ENCODE measurements at regions not wholly inside any gene's neighbourhood (a gene's known extent, or its start where the extent isn't known, plus 50 kb on each side); places are given as distances from the start of the nearest gene placed in this dataset.

DNA sequence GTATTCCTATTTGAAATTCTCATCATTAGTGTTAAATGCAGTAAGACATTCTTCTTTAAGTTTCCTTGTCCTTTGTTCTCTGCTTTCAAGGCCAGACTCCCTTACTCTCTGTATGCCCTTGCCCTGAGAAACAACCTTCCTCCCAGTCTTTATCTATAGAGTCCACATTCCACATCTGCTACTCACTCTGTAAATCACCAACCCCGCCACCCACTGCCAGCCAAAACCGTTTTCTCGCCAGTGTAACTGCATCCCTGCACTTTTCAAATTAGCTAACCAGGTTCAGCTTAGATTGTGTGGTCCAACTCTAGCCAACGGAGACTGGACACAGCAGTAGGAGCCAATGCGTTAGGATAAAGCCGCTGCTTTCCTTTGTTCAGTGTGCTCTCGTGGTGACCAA, 402.4 kb upstream of the PDZRN3 start:
- DNase-seq (ENCODE audit: low spot score) = no peak
- TF ChIP-seq POLR2A (IDR thresholded peaks at IDR 0.05) (no peak), POLR2AphosphoS5 (IDR thresholded peaks at IDR 0.05) (no peak)
- TF ChIP-seq, protein P1, sequence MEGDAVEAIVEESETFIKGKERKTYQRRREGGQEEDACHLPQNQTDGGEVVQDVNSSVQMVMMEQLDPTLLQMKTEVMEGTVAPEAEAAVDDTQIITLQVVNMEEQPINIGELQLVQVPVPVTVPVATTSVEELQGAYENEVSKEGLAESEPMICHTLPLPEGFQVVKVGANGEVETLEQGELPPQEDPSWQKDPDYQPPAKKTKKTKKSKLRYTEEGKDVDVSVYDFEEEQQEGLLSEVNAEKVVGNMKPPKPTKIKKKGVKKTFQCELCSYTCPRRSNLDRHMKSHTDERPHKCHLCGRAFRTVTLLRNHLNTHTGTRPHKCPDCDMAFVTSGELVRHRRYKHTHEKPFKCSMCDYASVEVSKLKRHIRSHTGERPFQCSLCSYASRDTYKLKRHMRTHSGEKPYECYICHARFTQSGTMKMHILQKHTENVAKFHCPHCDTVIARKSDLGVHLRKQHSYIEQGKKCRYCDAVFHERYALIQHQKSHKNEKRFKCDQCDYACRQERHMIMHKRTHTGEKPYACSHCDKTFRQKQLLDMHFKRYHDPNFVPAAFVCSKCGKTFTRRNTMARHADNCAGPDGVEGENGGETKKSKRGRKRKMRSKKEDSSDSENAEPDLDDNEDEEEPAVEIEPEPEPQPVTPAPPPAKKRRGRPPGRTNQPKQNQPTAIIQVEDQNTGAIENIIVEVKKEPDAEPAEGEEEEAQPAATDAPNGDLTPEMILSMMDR (IDR thresholded peaks at IDR 0.05) = no peak
- H3K27me3 ChIP-seq (replicated peaks; ENCODE audit: insufficient read depth) = no peaks in the 10 kb centered on the region
- 87% methylated on average over 7 of the region's 7 CpGs for WGBS
- H3K27ac ChIP-seq = no peak overlapping the region
- H3K4me1 ChIP-seq (replicated peaks) = no peaks in the 10 kb centered on the region
- H3K9me3 ChIP-seq = no peaks in the 10 kb centered on the region
- no peaks in the 10 kb centered on the region for H3K36me3 ChIP-seq
- no peak overlapping the region for H3K4me3 ChIP-seq
- intact Hi-C loops (cut with DNase I) = no loop called here

DNA sequence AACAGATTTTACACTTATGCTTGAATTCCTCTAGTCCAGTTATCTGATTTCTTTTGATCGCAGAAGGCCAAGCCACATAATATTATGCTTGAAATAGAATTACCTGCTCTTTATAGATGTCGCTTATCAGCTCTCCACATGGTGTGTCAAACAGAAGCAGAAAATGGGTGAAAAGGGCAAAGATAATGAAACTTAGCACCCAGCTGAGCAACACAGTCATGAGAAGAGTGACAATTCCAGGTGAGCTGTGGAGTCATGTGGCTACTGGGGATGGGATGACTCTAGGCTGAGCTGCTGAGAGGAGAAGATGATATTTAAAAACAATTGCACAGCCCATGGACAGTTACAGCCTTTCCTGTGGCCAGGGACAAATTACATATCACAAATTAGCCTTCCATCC, 398.7 kb upstream of the PDZRN3 start:
- no peaks in the 10 kb centered on the region for H3K36me3 ChIP-seq
- intact Hi-C loops (cut with DNase I) = no loop called here
- H3K27ac ChIP-seq = no peak overlapping the region
- H3K9me3 ChIP-seq = no peaks in the 10 kb centered on the region
- no peak overlapping the region for H3K4me3 ChIP-seq
- no peaks in the 10 kb centered on the region for H3K27me3 ChIP-seq (replicated peaks; ENCODE audit: insufficient read depth)
- TF ChIP-seq, protein P1 (IDR thresholded peaks at IDR 0.05) = no peak
- TF ChIP-seq POLR2AphosphoS5 (IDR thresholded peaks at IDR 0.05) = no peak
- no peak for TF ChIP-seq POLR2A (IDR thresholded peaks at IDR 0.05)
- no peak for DNase-seq (ENCODE audit: low spot score)
- no peaks in the 10 kb centered on the region for H3K4me1 ChIP-seq (replicated peaks)
- WGBS = 89% methylated on average over 2 of the region's 2 CpGs

DNA sequence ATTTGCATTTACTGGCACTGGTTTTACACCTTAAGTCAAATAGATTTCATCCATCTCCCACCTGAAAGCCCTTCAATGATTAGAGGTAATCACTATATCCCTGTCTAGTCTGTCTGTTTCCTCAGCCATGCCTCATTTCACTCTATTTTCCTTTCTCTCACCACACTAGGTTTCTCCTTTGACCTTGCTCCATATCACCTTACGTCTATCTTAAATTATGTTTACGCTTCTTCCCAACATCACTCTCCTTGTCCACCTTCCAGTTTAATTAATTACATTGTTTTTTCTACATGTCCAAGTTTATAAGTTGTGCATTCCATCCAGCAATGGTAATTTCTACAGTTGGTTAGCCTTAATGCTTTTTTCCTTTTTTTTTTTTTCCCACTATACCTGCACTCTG, 396.7 kb upstream of the PDZRN3 start:
- Histone ChIP-seq H3K4me1 (replicated peaks) (no peaks in the 10 kb centered on the region), H3K36me3 (no peaks in the 10 kb centered on the region), H3K9me3 (no peaks in the 10 kb centered on the region), H3K27ac (no peak overlapping the region), H3K27me3 (replicated peaks; ENCODE audit: insufficient read depth) (no peaks in the 10 kb centered on the region), H3K4me3 (no peak overlapping the region)
- 73% methylated on average over 2 of the region's 2 CpGs for WGBS
- intact Hi-C loops (cut with DNase I) = no loop called here
- DNase-seq (ENCODE audit: low spot score) = no peak
- TF ChIP-seq, protein P1 (IDR thresholded peaks at IDR 0.05) = no peak
- TF ChIP-seq POLR2A (IDR thresholded peaks at IDR 0.05) (no peak), POLR2AphosphoS5 (IDR thresholded peaks at IDR 0.05) (no peak)

DNA sequence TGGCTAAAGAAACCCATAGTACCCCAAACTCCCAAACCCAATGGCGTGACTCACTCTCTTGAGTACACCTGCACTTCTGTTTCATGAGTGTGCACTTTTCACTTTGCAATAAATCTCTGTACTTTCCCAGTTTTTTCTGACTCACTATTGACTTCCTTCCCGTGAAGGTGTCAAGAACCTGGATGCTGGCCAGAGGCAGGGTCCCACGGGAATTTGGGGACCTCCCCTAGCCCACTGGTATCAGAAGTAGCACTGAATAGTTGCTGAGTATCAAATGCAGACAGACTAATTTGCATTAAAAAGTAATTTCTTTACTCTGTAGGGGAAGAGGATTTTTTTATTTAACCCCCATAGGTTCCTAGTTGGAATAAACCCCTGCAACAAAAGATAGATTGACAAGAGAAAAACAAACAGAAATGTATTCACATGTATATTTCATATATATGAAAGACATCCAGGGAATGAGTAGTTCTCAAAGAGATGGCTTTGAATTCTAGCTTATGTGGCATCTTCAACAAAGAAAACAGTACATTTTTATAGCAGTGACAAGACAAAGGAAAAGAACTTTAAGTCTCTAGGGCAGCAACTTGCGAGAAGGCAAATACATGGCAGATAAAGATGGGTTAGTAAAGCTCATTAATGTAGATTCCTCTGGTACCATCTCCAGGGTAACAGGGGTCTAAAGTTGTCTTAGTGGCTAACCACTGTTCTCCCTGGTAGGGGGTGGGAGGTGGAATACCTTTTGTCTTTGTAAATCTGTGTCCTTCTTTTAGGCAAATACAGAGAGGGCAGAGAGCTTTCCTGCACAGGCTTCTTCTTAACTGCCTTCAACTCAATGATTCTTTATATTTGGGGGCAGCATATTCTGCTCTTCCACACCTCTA, 385.5 kb upstream of the PDZRN3 start:
- intact Hi-C loops (cut with DNase I) = no loop called here
- H3K27ac ChIP-seq = no peak overlapping the region
- H3K36me3 ChIP-seq = no peaks in the 10 kb centered on the region

More for the DNA sequence above, 385.5 kb upstream of the PDZRN3 start:
- H3K4me1 ChIP-seq (replicated peaks) = no peaks in the 10 kb centered on the region
- TF ChIP-seq POLR2AphosphoS5 (IDR thresholded peaks at IDR 0.05) = no peak
- TF ChIP-seq, protein P1 (IDR thresholded peaks at IDR 0.05) = no peak
- H3K4me3 ChIP-seq = no peak overlapping the region
- H3K9me3 ChIP-seq = no peaks in the 10 kb centered on the region
- no peak for DNase-seq (ENCODE audit: low spot score)
- H3K27me3 ChIP-seq (replicated peaks; ENCODE audit: insufficient read depth) = no peaks in the 10 kb centered on the region
- WGBS = 50% methylated on average over 4 of the region's 4 CpGs

Data from prostate gland (tissue), 2 donors.